NT2/D1 (cell line): ENCODE measurements at regions not wholly inside any gene's neighbourhood (a gene's known extent, or its start where the extent isn't known, plus 50 kb on each side); places are given as distances from the start of the nearest gene placed in this dataset.

Experiments
- DNase-seq: peaks from one replicate; pipeline ENCODE4 v3.0.0-alpha.2; 2011; ENCODE audit warnings: low read depth, low spot score
- H3K27me3 ChIP-seq: 2 replicates; pipeline ENCODE4 v1.6.0; 2011; ENCODE audit warnings: mild to moderate bottlenecking; ENCODE audit not compliant: insufficient read length, insufficient read depth
- H3K36me3 ChIP-seq: 2 replicates; pipeline ENCODE4 v1.6.1; 2011; ENCODE audit warnings: mild to moderate bottlenecking, low read length, mixed read lengths; ENCODE audit not compliant: insufficient read depth, insufficient read length
- H3K4me1 ChIP-seq: 2 replicates; pipeline ENCODE4 v1.5.1; 2011; ENCODE audit not compliant: insufficient read depth, insufficient read length
- H3K4me3 ChIP-seq: 2 replicates; pipeline ENCODE4 v1.5.1; 2011; ENCODE audit warnings: low read depth; ENCODE audit not compliant: insufficient read length
- H3K9ac ChIP-seq: 2 replicates; pipeline ENCODE4 v1.6.0; 2011; ENCODE audit warnings: low read depth; ENCODE audit not compliant: insufficient read length
- H3K9me3 ChIP-seq: 2 replicates; pipeline ENCODE4 v1.5.1; 2011; ENCODE audit warnings: mild to moderate bottlenecking, low read length; ENCODE audit not compliant: insufficient read depth
- SUZ12 ChIP-seq: IDR thresholded peaks from 2 replicates; pipeline ENCODE4 v1.6.1; 2011; ENCODE audit not compliant: insufficient read length, insufficient read depth; ENCODE audit errors: extremely low read depth
- YY1 ChIP-seq: IDR thresholded peaks from 2 replicates; pipeline ENCODE4 v1.6.1; 2011; ENCODE audit not compliant: insufficient read length, insufficient read depth
- ZNF274 ChIP-seq: IDR thresholded peaks from 2 replicates; pipeline ENCODE4 v1.6.1; 2011; ENCODE audit warnings: mild to moderate bottlenecking, low read depth, low read length

DNA sequence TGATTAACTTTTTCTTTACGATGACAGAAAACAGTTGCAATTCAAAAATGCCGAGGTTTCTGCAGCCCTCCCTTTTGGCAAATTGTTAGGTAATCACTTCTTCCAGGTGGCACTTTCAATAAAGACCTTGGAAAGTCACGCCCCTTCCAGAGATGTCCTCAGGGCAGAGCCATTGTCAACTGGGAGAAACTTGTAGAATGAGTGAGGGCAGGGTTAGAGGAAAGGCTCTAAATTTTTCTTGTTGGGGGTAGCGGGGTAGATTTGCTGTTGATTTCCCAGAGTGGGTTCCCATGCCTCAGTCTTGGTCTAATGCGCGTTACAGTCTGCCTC lies 421.1 kb downstream of the FGF9 start:
- H3K36me3 ChIP-seq, result no peaks in the 10 kb centered on the region
- no peak overlapping the region for H3K4me3 ChIP-seq
- H3K9me3 ChIP-seq, result peaks cover 5% of the 10 kb centered on the region; the same call in 1 of the 2 replicates
- no peaks in the 10 kb centered on the region for H3K4me1 ChIP-seq
- no peak overlapping the region for H3K9ac ChIP-seq
- no peak for DNase-seq
- TF ChIP-seq ZNF274, result no peak
- no peak for TF ChIP-seq YY1
- no peak for TF ChIP-seq SUZ12
- H3K27me3 ChIP-seq, result no peaks in the 10 kb centered on the region

DNA sequence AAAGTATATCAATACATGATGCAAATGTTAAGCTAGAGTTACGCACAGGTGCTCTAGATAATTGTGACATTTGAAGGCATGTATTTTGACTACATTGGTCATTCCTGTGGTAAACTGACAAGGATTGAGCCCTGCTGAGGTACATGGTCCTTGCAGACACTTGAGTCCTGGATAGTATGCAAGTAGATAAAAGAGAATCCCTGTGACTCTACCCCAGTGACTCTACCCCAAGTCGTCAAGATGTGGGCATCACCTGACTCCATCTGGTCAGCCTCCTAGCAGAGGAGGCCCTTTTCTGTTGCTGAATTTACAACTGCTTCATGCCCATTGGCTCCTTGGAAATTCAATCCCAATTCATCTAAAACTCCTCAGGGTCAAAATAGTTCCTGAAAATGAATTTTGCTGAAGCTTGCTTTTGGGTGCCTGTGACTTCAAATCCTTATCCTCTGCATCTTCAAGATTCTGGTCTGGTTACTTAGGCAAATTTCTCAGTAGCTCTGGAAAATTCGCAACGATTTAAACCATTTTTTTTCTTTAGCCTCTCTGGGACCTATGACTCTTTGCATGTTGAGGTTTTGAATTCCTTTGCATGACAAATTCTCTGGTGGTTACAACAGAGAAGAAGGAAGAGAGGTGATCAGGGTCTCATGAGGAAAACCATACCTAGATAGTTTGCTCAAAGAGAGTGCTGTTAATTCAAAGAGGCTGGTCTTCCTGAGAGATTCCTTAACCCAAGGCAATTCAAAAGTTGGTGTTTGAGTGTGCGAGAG lies 422.1 kb downstream of the FGF9 start:
- Histone ChIP-seq H3K4me3 (no peak overlapping the region), H3K4me1 (no peaks in the 10 kb centered on the region), H3K9me3 (peaks cover 5% of the 10 kb centered on the region; the same call in 1 of the 2 replicates), H3K27me3 (no peaks in the 10 kb centered on the region), H3K9ac (no peak overlapping the region), H3K36me3 (no peaks in the 10 kb centered on the region)
- no peak for DNase-seq
- TF ChIP-seq YY1, result no peak
- TF ChIP-seq SUZ12, result no peak
- TF ChIP-seq ZNF274, result no peak

DNA sequence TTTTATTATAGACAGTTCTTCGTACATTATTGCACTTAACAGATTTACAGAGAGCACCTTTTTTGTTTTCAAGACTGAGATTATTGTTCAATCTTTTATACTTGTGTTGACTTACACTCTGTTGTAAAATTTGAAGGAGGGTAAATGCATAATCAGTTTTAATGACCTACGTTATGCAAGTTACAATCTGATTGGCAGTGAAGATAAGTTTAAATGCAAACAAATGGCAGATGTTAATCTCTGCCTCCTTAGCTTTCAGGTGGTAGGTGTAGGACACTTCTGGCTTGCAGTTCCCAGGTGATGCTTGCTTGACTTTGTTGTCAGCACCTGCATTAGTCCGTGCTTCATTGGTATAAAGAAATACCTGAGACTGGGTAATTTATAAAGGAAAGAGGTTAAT lies 424.9 kb downstream of the FGF9 start:
- Histone ChIP-seq H3K27me3 (no peaks in the 10 kb centered on the region), H3K4me1 (no peaks in the 10 kb centered on the region), H3K9ac (no peak overlapping the region), H3K9me3 (peaks cover 2% of the 10 kb centered on the region), H3K4me3 (no peak overlapping the region), H3K36me3 (no peaks in the 10 kb centered on the region)
- DNase-seq, result no peak
- no peak for TF ChIP-seq ZNF274
- TF ChIP-seq SUZ12, result no peak
- TF ChIP-seq YY1, result no peak

DNA sequence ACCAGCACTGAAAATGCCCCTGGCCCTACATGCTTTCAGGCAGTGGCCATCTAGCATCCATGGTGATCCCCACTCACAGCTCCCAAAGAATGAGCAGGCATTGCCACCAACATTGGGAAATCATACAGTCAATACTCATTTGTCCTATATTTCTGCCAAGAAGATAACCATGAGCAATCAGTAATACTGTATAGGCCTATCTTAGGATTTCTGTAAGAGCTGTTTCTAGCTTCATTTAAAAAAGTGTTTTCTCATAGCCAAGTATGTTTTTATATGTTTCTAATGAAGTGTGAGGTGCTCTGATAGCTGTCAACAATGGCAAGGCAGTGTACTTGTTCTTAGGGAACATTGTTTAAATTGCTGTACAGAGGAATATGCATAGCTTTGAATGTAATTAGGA lies 428.7 kb downstream of the FGF9 start:
- TF ChIP-seq YY1 (no peak), ZNF274 (no peak), SUZ12 (no peak)
- H3K9me3 ChIP-seq, result no peaks in the 10 kb centered on the region; the same call in none of the 2 replicates
- H3K4me1 ChIP-seq, result no peaks in the 10 kb centered on the region
- H3K9ac ChIP-seq, result no peak overlapping the region
- H3K4me3 ChIP-seq, result no peak overlapping the region
- H3K27me3 ChIP-seq, result no peaks in the 10 kb centered on the region
- H3K36me3 ChIP-seq, result no peaks in the 10 kb centered on the region
- DNase-seq, result no peak

DNA sequence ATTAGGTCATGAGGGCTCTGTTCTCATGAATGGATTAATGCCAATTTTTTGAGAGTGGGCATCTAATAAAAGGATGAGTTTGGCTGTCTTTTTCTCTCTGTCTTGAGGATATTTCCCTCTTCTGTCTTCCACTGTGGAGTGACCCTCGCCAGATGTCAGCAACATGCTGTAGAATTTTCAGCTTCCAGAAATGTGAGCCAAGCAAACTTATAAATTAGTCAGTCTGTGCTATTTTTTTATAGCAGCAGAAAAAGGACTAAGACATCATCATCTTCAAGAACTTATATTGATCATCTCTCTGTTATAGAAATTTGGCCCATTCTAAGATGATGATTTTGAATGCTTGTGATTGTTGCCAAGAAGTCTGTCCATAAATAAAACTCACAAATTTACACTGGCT lies 431.4 kb downstream of the FGF9 start:
- no peak for DNase-seq
- H3K9me3 ChIP-seq, result no peaks in the 10 kb centered on the region; the same call in none of the 2 replicates
- no peak overlapping the region for H3K9ac ChIP-seq
- no peaks in the 10 kb centered on the region for H3K36me3 ChIP-seq
- H3K4me3 ChIP-seq, result no peak overlapping the region
- H3K4me1 ChIP-seq, result no peaks in the 10 kb centered on the region
- TF ChIP-seq ZNF274 (no peak), SUZ12 (no peak), YY1 (no peak)
- no peaks in the 10 kb centered on the region for H3K27me3 ChIP-seq

DNA sequence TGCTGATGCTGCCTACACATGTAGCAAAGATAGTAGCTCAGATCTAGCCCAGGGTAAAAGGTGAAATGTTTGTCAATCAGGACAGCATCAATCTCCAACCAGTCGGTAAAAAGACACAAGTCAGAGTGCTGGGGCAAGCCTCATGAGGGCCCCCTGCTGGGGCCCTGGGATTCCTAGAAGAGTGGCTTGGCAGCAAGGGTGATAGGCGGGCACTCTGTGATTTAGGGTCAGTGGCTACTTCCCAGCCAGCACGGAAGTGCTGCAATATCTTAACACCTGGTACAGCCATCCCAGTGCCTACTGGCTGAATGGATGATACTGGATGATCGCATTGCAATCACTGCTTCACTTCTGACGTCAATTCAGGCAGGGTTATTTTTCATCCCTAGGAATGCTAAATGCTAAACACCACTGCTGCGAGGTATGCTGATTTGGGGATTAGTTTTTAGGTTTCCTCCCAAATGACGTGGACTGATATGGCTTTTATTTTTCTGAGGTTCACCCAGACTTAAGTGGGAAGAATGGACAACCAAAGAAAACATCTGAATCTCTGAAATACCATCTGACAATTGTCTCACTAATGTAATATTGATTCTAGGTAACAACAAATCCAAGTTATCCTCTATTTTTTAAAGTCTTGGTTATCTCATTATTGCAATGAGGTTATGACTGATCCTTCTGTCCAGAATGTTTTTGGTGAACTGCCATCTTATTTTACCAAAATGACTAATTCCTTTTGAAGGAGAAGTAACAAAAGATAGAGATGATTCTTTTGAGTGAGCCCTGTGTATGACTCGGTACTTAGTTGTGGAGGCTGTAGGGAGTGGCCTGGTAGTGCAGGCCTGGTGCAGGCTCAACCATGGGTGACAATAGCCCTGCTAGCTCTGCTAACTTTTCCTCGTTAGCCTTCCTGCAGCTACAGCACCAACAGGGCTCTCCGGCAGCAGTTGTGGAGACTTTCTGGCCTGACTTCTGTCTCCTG lies 432.5 kb downstream of the FGF9 start:
- Histone ChIP-seq H3K36me3 (no peaks in the 10 kb centered on the region), H3K9ac (no peak overlapping the region), H3K4me1 (no peaks in the 10 kb centered on the region), H3K27me3 (no peaks in the 10 kb centered on the region), H3K9me3 (no peaks in the 10 kb centered on the region; the same call in none of the 2 replicates), H3K4me3 (no peak overlapping the region)
- no peak for TF ChIP-seq ZNF274
- TF ChIP-seq SUZ12, result no peak
- no peak for TF ChIP-seq YY1
- no peak for DNase-seq

DNA sequence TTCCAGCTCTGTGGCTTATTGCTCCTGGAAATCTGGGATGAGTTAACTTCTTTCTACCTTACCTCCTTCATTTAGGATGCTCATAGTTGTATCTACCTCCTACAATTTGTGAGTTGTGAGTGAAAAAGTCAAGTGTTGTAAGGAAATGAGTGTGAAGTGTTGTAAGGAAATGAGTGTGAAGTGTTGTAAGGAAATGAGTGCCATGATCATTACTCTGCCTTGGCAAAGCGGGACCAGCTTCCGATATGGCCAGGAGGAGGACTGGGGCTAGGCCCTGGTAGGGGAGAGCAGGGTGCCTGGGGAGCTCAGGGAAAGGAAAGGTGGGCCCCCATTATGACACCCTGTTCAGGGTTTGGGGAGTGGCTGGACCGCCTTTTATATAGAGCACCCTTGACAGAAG lies 435.2 kb downstream of the FGF9 start:
- no peak for DNase-seq
- no peaks in the 10 kb centered on the region for H3K36me3 ChIP-seq
- TF ChIP-seq ZNF274, result no peak
- TF ChIP-seq SUZ12, result no peak
- TF ChIP-seq YY1, result no peak
- H3K4me3 ChIP-seq, result no peak overlapping the region
- H3K9me3 ChIP-seq, result no peaks in the 10 kb centered on the region; the same call in 1 of the 2 replicates
- no peaks in the 10 kb centered on the region for H3K27me3 ChIP-seq
- H3K4me1 ChIP-seq, result no peaks in the 10 kb centered on the region
- H3K9ac ChIP-seq, result no peak overlapping the region
